Neuronal stem cell (in vitro differentiated cells): ENCODE measurements at regions not wholly inside any gene's neighbourhood (a gene's known extent, or its start where the extent isn't known, plus 50 kb on each side); places are given as distances from the start of the nearest gene placed in this dataset.

ENCODE experiments used
- DNase-seq: peaks from one replicate; pipeline ENCODE4 v3.0.0-alpha.2; 2013; ENCODE audit warnings: low spot score
- H2AFZ ChIP-seq: one replicate; pipeline ENCODE4 v1.6.1; 2013; ENCODE audit warnings: mild to moderate bottlenecking, low read length, inconsistent platforms
- H2AK5ac ChIP-seq: 2 replicates; pipeline ENCODE4 v1.6.1; 2013; ENCODE audit warnings: low read depth, mild to moderate bottlenecking, inconsistent platforms, low read length, moderate library complexity, mixed read lengths
- H2BK120ac ChIP-seq: 2 replicates; pipeline ENCODE4 v1.6.1; 2013; ENCODE audit warnings: low read depth, mild to moderate bottlenecking, inconsistent platforms, low read length, moderate library complexity, mixed read lengths
- H2BK12ac ChIP-seq: one replicate; pipeline ENCODE4 v1.6.1; 2013; ENCODE audit warnings: low read length, inconsistent platforms
- H2BK15ac ChIP-seq: 2 replicates; pipeline ENCODE4 v1.6.1; 2013; ENCODE audit warnings: mild to moderate bottlenecking, low read length, inconsistent platforms, mixed read lengths
- H2BK5ac ChIP-seq: one replicate; pipeline ENCODE4 v1.6.1; 2013; ENCODE audit warnings: inconsistent platforms, mild to moderate bottlenecking, low read length, moderate library complexity
- H3K14ac ChIP-seq: one replicate; pipeline ENCODE4 v1.6.1; 2013; ENCODE audit warnings: low read length, inconsistent platforms
- H3K18ac ChIP-seq: 2 replicates; pipeline ENCODE4 v1.6.1; 2013; ENCODE audit warnings: low read length, inconsistent platforms
- H3K23ac ChIP-seq: 2 replicates; pipeline ENCODE4 v1.6.1; 2013; ENCODE audit warnings: low read depth, mild to moderate bottlenecking, mixed read lengths, low read length, inconsistent platforms; ENCODE audit not compliant: poor library complexity
- H3K27ac ChIP-seq: replicated peaks from 3 replicates; pipeline ENCODE4 v1.5.1; 2013; ENCODE audit warnings: low read length, inconsistent platforms
- H3K27me3 ChIP-seq, 3 experiments: 2 replicates each; pipeline ENCODE4 v1.6.1; 2013; ENCODE audit warnings: low read length in 3 of 3, mild to moderate bottlenecking in 2 of 3, inconsistent platforms in 1 of 3, low read depth in 1 of 3, mixed read lengths in 1 of 3, moderate library complexity in 1 of 3; ENCODE audit not compliant: control insufficient read depth in 3 of 3, insufficient read depth in 3 of 3
- H3K36me3 ChIP-seq, 2 donors: replicated peaks in 1 of 2; 2 replicates each; pipeline ENCODE4 v1.6.1; 2013; ENCODE audit warnings: low read length in 2 of 2; ENCODE audit not compliant: control insufficient read depth in 2 of 2, insufficient read depth in 2 of 2
- H3K4ac ChIP-seq: 2 replicates; pipeline ENCODE4 v1.6.1; 2013; ENCODE audit warnings: inconsistent platforms, mild to moderate bottlenecking, low read length, moderate library complexity
- H3K4me1 ChIP-seq, 2 donors: 1 replicate in 1 of 2; 2 replicates in 1 of 2; pipeline ENCODE4 v1.6.1; 2013; ENCODE audit warnings: low read length in 2 of 2, low read depth in 1 of 2; ENCODE audit not compliant: control insufficient read depth in 2 of 2, insufficient read depth in 1 of 2
- H3K4me2 ChIP-seq: one replicate; pipeline ENCODE4 v1.6.1; 2013; ENCODE audit warnings: mild to moderate bottlenecking, low read length, inconsistent platforms; ENCODE audit not compliant: insufficient read depth, poor library complexity, severe bottlenecking
- H3K4me3 ChIP-seq, 2 donors: 2 replicates each; pipeline ENCODE4 v1.5.1; 2013; ENCODE audit warnings: low read length in 2 of 2, mild to moderate bottlenecking in 2 of 2, inconsistent platforms in 1 of 2, moderate library complexity in 1 of 2
- H3K79me1 ChIP-seq: one replicate; pipeline ENCODE4 v1.6.1; 2013; ENCODE audit warnings: low read depth, mild to moderate bottlenecking, inconsistent platforms, low read length, moderate library complexity
- H3K9ac ChIP-seq: one replicate; pipeline ENCODE4 v1.6.1; 2013; ENCODE audit warnings: mild to moderate bottlenecking, low read depth, low read length, inconsistent platforms; ENCODE audit not compliant: poor library complexity
- H3K9me3 ChIP-seq, 2 donors: replicated peaks in 1 of 2; 2 replicates each; pipeline versions ENCODE3 to v1.6.1; 2013; ENCODE audit warnings: low read length in 2 of 2, mild to moderate bottlenecking in 2 of 2, inconsistent platforms in 1 of 2, low read depth in 1 of 2, mixed read lengths in 1 of 2, moderate library complexity in 1 of 2; ENCODE audit not compliant: control insufficient read depth in 2 of 2, insufficient read depth in 1 of 2
- H4K8ac ChIP-seq: one replicate; pipeline ENCODE4 v1.6.1; 2013; ENCODE audit warnings: low read depth, mild to moderate bottlenecking, inconsistent platforms, low read length, moderate library complexity
- H4K91ac ChIP-seq: one replicate; pipeline ENCODE4 v1.6.1; 2013; ENCODE audit warnings: low read length, low read depth, mild to moderate bottlenecking, inconsistent platforms; ENCODE audit not compliant: poor library complexity
- WGBS, 2 donors: extraction: QIAGEN DNeasy Blood & Tissue Kit; methylation state at CpG; one replicate each; pipeline ENCODE4 v1.1.7; 2013; ENCODE audit warnings: missing lambda C conversion rate in 2 of 2, mixed read lengths in 1 of 2; ENCODE audit not compliant: insufficient read length in 2 of 2, insufficient replicate concordance in 1 of 2; ENCODE audit errors: extremely low coverage in 2 of 2; 5-methylcytosine and 5-hydroxymethylcytosine counted together

GRCh38 chr4:153075836-153076518 is 128.3 kb upstream of the TRIM2 start:
- no peak overlapping the region for H2AK5ac ChIP-seq
- no peaks in the 10 kb centered on the region for H3K9me3 ChIP-seq
- H4K8ac ChIP-seq, result no peak overlapping the region
- no peaks in the 10 kb centered on the region for H3K36me3 ChIP-seq
- no peak overlapping the region for H2BK5ac ChIP-seq
- DNase-seq, result no peak
- no peak overlapping the region for H2BK12ac ChIP-seq
- H3K27ac ChIP-seq, result peak overlapping the region; percentile 49
- no peak overlapping the region for H4K91ac ChIP-seq
- no peak overlapping the region for H2AFZ ChIP-seq
- no peaks in the 10 kb centered on the region for H3K27me3 ChIP-seq
- H3K4me2 ChIP-seq, result no peak overlapping the region
- peaks cover 0 to 2% of the 10 kb centered on the region in 2 donors for H3K4me1 ChIP-seq
- H3K79me1 ChIP-seq, result no peaks in the 10 kb centered on the region
- H3K23ac ChIP-seq, result no peak overlapping the region
- no peak overlapping the region for H3K9ac ChIP-seq
- no peak overlapping the region for H3K18ac ChIP-seq
- no peak overlapping the region for H3K14ac ChIP-seq
- WGBS, 2 donors, result no CpG with 5 or more reads among the region's 4 CpGs
- H3K4me3 ChIP-seq, result no peak overlapping the region
- no peak overlapping the region for H2BK15ac ChIP-seq
- H2BK120ac ChIP-seq, result no peak overlapping the region
- no peak overlapping the region for H3K4ac ChIP-seq

- Histone ChIP-seq H3K4me1 (peaks cover 0 to 3% of the 10 kb centered on the region in 2 donors), H3K23ac (no peak overlapping the region), H3K4ac (no peak overlapping the region), H3K27me3 (no peaks in the 10 kb centered on the region), H3K18ac (no peak overlapping the region), H4K91ac (no peak overlapping the region), H3K14ac (no peak overlapping the region), H4K8ac (no peak overlapping the region), H2AK5ac (no peak overlapping the region), H2AFZ (no peak overlapping the region), H3K27ac (no peak overlapping the region), H3K79me1 (no peaks in the 10 kb centered on the region), H3K36me3 (no peaks in the 10 kb centered on the region), H2BK12ac (peak overlapping the region; percentile 65), H3K4me2 (no peak overlapping the region), H2BK15ac (no peak overlapping the region), H2BK5ac (no peak overlapping the region), H2BK120ac (no peak overlapping the region), H3K4me3 (no peak overlapping the region), H3K9me3 (no peaks in the 10 kb centered on the region), H3K9ac (no peak overlapping the region)
- no peak for DNase-seq
- no CpG with 5 or more reads among the region's 3 CpGs for WGBS, 2 donors
These were observed 127.4 kb upstream of the TRIM2 start for GRCh38 chr4:153076861-153077260.

- H3K9ac ChIP-seq, result no peak overlapping the region
- no peaks in the 10 kb centered on the region for H3K9me3 ChIP-seq
- H3K27me3 ChIP-seq, result no peaks in the 10 kb centered on the region
- no peak overlapping the region for H2AFZ ChIP-seq
- DNase-seq, result no peak
- no peaks in the 10 kb centered on the region for H3K79me1 ChIP-seq
- WGBS, 2 donors, result no CpG with 5 or more reads among the region's 6 CpGs
- H2BK120ac ChIP-seq, result no peak overlapping the region
- H4K8ac ChIP-seq, result no peak overlapping the region
- no peak overlapping the region for H3K14ac ChIP-seq
- no peak overlapping the region for H3K18ac ChIP-seq
- H2BK5ac ChIP-seq, result no peak overlapping the region
- H2BK15ac ChIP-seq, result peak overlapping the region; percentile 7
- H2AK5ac ChIP-seq, result no peak overlapping the region
- H3K27ac ChIP-seq, result no peak overlapping the region
- H4K91ac ChIP-seq, result no peak overlapping the region
- H3K36me3 ChIP-seq, result no peaks in the 10 kb centered on the region
- H3K23ac ChIP-seq, result no peak overlapping the region
- peaks cover 13 to 20% of the 10 kb centered on the region in 2 donors for H3K4me1 ChIP-seq
- H3K4ac ChIP-seq, result no peak overlapping the region
- no peak overlapping the region for H2BK12ac ChIP-seq
- H3K4me3 ChIP-seq, result no peak overlapping the region
- H3K4me2 ChIP-seq, result no peak overlapping the region
These were observed 124.3 kb upstream of the TRIM2 start for GRCh38 chr4:153079857-153080391.

GRCh38 chr4:153081006-153081580 is 123.2 kb upstream of the TRIM2 start:
- no peak overlapping the region for H3K27ac ChIP-seq
- no peak overlapping the region for H3K9ac ChIP-seq
- no peak overlapping the region for H3K4me2 ChIP-seq
- H4K8ac ChIP-seq, result no peak overlapping the region
- no peak overlapping the region for H2BK5ac ChIP-seq
- no peaks in the 10 kb centered on the region for H3K9me3 ChIP-seq
- no peak overlapping the region for H3K14ac ChIP-seq
- H3K23ac ChIP-seq, result no peak overlapping the region
- no peak overlapping the region for H3K4ac ChIP-seq
- H2AFZ ChIP-seq, result no peak overlapping the region
- DNase-seq, result no peak
- H2BK15ac ChIP-seq, result no peak overlapping the region
- H3K18ac ChIP-seq, result no peak overlapping the region
- H2AK5ac ChIP-seq, result no peak overlapping the region
- no peaks in the 10 kb centered on the region for H3K36me3 ChIP-seq
- no peak overlapping the region for H2BK120ac ChIP-seq
- WGBS, 2 donors, result no CpG with 5 or more reads among the region's 7 CpGs
- H2BK12ac ChIP-seq, result no peak overlapping the region
- H3K4me1 ChIP-seq, result peaks cover 12 to 20% of the 10 kb centered on the region in 2 donors
- H3K27me3 ChIP-seq, result no peaks in the 10 kb centered on the region
- no peak overlapping the region for H4K91ac ChIP-seq
- no peaks in the 10 kb centered on the region for H3K79me1 ChIP-seq
- no peak overlapping the region for H3K4me3 ChIP-seq
